KG1 (cell line): ENCODE measurements at regions not wholly inside any gene's neighbourhood (a gene's known extent, or its start where the extent isn't known, plus 50 kb on each side); places are given as distances from the start of the nearest gene placed in this dataset.
"Not testable (repeated sequence)": the region's sequence is repeated elsewhere in the genome, so short reads cannot be mapped to it uniquely, and the experiment has no call there.

Source experiments
- DNase-seq: peaks from one replicate; lab custom pipeline; 2025; lab: John Stamatoyannopoulos, UW

DNA sequence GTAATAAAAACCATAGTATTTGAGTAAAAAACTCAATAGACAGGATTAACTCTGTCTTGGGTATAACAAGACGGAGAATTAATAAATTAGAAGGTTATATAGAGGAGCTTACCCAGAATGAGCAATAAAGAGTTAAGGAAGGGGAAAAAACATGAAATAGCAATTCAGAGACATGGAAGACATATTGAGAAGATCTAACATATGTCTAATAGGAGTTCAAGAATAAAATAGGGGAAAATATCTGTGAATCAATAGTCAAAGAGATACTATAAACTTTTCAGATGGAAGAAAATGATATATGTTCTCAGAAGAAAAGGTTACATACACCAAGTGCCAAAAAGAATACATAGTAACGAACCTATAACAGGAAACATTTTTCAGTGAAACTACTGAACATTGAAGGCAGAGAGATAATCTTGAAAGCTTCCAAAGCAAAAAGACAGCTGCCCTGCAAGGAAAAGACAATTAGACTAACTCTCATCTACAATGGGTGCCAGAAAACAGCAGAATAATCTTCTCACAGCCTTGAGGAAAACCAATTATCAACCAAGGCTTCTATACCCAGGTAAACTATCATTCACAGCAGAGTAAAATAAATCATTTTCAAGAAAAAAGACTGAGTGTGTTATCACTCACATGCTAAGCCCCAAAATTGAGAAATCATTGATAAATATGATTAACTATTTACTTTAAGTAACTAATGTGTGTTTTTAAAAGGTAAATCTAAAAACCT is 106.0 kb downstream of the ENC1 start:
- no peak for DNase-seq

DNA sequence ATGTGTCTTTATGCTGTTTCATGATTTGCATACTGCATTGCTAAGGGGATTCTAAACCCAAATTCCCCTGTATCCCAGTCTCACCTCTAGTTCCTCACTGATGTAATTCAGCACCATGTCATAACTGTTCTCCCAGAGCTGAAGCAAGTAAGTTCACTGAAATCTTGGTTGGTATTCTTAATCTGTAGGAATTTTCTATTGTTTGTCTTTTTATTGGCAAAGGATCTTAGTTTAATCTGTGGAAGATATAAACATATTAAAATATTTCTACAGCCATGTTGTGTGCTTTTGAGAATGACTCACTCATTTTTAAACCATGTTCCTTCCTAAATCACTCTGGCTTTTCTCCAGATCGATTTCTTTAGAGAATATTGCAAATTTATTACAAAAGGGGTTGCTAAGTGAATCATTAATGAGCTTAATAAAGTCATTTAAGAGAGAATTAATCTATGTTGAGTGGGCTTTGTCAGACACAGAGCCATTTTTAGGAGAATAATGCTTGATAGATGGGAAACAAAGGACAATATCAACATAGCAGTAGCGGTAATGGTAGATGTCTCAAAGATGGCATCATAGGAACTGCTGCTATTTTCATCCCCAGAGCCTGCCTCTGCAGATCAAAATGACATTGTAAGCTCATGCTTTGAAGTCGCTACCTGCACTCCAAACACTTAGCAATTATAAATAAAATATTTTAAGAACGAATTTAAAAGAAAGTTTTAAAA is 110.0 kb downstream of the ENC1 start:
- no peak for DNase-seq

DNA sequence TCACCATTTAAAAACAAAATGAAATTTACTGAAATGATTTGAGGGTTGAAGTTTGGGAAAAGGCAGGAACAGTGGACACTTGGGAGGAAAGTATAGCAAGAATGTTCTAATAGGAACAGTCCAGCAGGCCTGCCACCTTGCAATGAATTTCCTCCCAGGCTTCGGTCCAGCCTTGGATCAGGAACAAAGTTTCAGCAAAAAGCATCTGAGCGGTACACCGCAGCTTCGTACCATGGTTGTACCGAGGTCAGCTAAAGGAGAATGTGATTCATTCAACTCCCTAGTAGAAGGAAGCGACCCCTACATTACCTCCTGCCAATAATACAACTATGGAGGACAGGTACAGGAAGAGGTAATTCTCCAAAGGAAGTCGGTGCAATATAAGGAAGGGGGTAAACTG is 111.4 kb downstream of the ENC1 start:
- no peak for DNase-seq

DNA sequence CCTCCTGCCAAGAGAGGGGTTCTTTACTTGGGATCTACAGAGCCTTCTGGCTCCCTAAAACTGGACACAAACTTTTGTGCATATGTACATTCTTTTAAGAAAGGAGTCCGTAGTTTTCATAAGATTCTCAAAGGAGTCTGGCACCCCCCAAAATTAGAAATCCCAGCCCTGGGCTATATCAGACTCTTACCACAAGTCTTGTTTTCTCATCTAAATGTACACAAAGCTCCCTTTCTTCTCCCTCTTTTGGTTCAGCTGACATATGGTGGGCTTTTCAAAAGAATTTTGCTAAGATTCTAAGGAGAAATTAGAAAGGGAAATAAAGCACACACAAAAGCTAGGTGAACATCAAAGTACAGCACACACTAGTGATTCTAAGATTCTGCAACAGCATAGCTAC is 114.4 kb downstream of the ENC1 start:
- no peak for DNase-seq

DNA sequence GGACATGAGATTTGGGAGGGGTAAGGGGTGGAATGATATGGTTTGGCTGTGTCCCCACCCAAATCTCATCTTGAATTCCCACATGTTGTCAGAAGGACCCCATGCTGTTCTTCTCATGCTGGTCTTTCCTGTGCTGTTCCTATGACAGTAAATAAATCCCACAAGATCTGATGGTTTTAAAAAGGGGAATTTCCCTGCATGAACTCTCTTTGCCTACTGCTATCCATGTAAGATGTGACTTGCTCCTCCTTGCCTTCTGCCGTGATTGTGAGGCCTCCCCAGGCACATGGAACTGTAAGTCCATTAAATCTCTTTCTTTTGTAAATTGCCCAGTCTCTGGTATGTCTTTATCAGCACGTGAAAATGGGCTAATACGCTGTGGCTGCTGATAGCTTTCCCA is 115.8 kb downstream of the ENC1 start:
- not testable (repeated sequence) for DNase-seq

DNA sequence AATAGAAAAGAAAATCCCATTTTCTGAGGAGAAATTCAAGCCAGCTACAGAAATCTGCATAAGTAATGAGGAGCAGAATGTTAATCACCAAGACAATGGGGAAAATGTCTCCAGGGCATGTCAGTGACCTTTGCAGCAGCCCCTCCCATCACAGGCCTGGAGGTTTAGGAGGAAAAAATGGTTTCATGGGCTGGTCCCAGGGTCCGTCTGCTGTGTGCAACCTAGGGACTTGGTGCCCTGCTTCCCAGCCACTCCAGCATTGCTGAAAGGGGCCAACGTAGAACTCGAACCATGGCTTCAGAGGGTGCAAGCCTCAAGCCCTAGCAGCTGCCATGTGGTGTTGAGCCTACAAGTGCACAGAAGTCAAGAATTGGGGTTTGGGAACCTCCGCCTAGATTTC is 116.8 kb downstream of the ENC1 start:
- DNase-seq, result not testable (repeated sequence)

DNA sequence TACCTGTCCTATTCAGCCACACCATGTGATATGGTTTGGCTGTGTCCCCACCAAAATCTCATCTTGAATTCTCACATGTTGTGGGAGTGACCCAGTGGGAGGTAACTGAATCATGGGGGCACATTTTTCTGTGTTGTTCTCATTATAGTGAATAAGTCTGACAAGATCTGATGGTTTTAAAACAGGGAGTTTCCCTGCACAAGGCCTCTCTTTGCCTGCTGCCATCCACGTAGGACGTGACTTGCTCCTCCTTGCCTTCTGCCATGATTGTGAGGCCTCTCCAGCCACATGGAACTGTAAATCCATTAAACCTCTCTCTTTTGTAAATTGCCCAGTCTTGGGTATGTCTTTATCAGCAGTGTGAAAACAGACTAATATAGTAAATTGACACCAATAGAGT is 117.7 kb downstream of the ENC1 start:
- not testable (repeated sequence) for DNase-seq

DNA sequence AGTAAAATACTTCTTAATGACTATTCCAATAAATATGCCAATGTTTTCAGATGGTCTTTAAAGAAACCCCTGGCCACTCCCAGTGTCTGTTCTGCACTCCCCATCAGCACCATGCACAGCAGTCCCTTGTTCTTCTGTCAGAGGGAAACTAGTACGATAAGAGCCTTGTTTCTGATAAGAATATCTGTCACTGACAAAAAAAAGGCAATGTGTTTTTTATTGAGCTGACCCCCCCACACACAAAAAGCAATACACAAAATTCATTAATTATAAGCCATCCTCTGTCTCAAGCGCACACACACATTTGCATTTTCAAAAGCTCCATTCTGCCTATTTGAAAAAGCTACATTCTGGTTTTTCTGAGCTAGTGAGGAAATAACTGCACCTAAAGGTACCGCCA is 119.1 kb downstream of the ENC1 start:
- no peak for DNase-seq

DNA sequence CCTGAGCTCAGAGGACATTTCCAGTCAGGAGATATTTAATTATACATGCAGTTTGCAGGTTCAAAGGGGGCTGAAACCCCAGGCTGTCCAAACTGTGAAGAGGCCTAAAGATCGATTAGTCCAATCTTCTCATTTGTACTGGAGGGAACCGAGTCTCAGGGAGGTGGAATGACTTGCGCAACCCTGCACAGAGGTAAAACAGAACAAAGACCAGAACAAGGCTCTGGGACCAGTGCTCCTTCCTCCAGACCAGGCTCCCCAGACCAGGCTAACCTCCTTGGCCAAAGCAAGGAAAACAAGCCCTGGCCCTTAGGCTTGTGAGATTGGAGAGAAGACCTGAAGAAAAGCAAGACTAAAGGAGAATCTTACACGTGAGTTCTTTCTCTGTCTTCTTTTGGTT is 120.8 kb downstream of the ENC1 start:
- no peak for DNase-seq

DNA sequence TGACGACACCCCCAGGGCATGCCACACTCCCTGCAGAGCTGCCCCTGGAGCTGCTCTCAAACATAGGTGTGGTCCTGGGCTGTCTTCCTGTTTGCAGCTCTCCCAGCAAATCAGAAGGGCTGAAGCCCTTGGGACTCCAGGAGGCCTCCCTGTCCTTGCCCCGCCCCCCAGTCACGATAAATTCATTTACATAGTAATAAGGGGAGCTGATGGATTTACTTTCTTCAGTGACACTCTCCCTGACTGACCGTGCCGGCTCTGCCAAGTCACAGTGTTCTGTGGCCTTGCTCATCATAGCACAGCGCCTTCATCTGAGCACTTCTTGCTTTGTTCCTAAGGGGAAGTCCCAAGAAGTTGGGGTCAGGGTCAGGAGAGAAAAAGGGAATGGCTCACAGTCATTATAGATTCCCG is 121.4 kb downstream of the ENC1 start:
- DNase-seq, result no peak

DNA sequence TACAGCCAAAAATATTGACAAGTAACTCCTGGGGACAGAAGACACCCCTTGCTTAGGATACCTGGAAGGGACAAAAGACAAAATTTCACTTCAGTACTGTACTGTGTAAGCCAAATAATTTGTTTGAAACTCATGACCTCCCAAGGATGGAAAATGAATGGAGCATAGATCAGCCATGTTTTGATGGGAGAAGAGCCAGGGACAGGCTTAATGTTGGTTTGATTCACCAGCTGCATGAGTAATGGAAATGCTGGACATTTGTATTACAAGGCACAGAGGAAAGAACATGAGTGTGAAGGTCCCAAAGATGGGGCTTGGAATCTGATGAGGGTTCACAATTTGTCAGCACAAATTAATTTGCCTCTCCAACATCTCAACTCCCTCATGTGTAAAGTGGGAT is 122.8 kb downstream of the ENC1 start:
- DNase-seq, result no peak

DNA sequence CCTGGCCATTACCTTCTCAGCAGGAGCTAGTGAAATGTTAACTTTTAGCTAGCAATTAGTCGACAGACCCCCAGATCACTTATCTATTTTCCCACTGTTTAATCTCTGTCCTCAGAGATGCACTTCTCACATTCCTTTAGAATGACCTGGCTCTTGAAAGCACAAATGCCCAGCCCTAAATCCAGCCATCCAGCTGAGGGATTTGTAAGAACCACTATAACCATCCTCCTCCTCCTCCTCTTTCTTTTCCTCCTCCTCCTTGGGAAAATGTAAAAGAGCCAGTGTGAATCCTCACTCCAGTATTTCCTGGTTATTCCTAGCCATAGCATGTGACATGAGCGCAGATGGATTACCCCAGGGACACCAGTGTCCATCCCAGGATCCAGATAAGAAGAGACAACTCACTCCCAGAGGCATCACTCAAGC is 124.3 kb downstream of the ENC1 start:
- DNase-seq, result no peak

DNA sequence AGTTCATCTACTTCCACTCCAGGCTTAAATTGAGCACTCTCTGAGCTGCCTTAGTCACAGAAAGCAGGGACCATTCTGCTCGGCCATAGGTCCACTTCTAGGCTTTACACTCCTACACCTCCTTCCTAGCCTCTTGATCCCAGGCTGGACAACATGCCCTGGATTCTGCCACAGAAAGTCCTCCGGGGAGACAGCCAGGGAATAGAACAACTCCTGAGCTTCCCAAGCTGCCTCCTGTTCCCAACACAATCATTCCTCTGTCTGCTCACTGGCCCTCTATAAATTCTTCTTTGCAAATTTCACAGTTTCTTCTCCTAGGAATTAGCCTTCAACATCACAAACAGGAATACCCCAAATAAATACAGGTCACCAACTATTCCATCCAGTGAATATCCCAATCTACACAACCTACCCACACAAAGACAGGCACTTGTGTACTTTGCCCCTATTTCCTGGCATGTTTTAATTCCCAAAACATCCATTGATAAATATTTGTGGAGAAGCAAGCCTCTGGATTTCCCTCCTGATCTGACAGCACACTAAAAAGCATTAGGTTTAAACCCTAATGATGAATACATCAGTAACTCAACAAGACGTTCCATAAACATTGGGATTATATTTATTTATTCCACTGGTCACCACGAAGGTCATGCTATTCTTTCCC is 125.5 kb downstream of the ENC1 start:
- no peak for DNase-seq

DNA sequence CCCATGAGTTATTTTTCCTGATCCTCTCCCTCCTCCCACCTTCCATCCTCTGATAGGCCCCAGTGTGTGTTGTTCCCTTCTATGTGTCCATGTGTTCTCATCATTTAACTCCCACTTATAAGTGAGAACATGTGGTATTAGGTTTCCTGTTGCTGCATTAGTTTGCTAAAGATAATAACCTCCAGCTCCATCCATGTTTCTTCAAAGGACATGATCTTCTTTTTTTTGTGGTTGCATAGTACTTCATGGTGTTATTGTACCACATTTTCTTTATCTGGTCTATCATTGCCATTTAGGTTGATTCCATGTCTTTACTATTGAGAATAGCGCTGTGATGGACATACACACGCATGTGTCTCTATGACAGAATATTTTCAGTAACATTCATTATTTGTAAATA is 128.8 kb downstream of the ENC1 start:
- DNase-seq, result not testable (repeated sequence)

DNA sequence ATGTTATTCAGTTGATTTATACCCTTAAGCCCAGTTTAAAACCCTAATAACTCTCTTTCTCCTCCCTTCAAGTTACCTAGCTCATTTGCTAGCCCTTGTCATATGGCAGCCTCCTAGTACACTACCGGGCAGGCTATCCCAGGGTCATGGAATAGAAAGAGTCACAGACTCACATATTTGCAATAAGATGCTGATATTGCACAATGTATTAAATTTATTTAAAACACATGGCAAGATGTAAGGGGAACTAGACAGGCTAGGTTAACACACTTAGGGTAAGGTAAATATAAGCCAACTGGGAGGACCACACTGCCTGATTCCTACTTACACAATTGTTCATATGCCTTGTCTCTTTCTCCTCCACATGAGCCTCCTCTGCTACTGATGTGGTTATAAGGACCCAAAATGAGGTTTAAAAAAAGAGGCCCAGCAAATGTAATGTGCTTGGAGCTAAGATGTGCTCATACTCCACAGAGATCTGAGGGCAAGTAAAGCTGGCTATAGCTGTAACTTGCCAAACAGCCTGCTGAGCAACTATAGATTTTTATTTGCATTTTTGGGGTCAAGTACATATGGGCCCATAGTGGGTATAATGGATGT is 130.0 kb downstream of the ENC1 start:
- no peak for DNase-seq

DNA sequence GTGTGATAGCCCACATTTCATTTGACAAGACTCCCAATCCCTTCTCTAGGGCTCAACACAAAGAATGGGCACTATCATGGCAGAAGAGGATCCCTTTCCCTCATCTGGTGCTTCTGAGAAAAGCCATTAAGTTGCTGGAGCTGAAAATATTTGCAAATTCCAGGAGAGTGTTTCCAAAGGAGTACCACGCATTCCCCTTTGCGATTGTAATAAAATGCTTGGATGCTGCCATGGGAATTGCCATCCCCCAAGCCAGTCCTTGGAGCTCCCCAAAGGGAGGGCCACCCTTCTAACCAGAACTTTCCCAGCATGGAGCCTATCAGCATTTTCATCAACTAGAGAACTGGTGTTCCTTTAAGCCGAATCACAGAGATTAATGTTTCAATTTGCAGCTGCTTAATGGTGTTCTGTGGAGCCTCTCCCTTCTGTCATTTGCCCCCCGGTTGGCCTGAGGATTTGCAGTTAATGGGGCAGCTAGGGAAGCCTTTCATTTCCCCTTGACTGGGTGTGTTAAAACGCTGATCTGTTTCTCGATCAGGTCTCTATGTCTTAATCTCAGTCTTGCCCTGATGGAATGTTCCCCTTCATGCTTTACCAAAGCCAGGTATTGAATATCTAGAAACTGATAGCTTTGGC is 133.0 kb downstream of the ENC1 start:
- no peak for DNase-seq

DNA sequence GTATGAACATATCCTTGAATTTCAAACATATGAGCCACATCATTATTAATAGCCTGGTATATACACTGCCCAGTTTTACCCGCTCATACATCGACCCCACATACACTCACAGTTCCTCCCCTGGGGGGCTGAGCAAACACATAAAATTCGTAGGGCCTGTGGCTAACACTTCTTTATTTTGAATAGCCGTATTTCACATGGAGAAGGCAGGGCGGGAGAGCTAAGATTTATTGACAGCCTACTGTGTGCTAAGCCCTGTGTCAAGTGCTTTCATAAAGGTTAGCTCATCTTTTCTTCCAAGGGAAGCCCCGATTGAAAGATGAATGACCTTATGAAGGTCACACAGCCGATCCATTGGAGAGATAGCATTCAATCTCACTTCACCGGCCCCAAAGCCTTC is 134.4 kb downstream of the ENC1 start:
- no peak for DNase-seq

DNA sequence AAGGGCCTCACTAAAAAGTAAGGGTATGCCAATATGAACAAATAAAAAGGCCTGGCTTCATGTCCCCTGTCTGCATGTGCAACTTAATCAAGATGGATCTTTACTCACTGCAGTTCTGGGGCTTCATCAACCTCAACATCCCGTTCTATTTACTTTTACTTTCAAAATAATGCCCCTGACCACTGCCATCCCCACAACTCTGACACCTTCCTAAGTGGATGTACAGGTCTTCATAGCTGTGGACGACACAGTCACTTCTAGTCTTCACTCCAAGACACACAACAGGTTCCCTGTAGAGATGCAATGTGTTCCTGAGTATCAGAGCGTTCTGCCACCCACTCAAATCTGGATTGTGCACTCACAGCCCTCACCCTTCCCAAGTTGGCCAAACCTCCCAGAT is 136.1 kb downstream of the ENC1 start:
- no peak for DNase-seq

DNA sequence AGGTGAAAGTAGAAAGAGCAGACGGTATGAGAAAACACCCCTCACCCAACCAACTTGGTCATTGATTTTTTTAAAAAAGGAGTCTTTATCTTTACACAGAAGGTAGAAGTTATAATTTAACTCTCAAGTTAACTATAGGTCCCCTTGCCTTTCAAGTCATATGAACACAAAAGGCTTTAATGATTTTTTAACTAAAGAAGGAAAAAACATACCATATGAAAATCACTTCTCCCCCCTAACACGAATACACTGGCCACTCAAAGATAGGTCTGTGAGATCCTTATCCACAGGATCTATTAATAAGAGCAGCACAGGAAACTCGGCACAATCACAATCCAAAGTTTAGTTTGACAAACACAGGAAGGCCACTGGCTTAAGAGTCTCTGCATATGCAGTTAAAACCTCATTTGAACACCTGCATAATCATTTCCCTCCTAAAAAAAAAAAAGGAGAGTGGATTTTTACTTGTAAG is 138.0 kb downstream of the ENC1 start:
- DNase-seq, result no peak

DNA sequence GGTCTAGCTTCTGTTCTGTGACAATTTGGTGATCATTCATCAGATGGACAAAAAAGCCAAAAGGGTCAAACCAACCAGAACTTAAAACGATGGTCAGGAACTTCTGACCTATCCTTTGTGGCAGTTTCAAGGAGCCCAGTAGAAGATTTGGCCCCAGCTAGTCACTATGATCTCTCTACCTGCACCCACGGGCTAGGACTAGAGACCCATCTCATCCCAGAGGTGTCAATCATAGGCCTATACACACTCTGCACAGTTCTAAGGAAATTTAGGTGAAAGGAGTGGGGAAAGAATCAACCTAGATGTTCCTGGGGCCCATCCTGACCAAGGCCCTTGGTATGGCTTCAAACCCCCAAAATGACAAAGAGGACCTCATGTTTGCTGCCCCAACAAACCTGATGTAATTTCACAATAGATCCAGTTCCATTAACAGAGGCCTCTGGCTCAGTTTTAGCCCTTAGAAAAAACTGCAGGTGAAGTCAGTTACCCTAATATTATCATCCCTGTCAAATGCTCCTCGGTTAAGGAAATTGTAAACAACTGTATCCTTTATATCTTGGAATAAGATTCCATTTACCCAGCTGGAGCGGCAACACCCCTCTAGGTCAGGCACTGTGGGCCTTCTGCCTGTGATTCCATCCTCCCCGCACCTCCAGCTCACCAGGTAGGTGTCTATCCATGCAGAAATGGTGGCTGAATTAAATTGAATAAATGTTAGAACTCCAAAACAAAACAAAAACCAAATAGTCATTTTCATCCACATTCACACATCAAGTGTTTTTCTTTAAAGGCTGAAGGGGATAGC is 138.7 kb downstream of the ENC1 start:
- DNase-seq, result no peak
